Common myeloid progenitor, CD34-positive (primary cell): ENCODE measurements at regions not wholly inside any gene's neighbourhood (a gene's known extent, or its start where the extent isn't known, plus 50 kb on each side); places are given as distances from the start of the nearest gene placed in this dataset.

Experiments
- CTCF ChIA-PET: fragments of 350-600 bp; sonication (Branson Sonifier 250); formaldehyde crosslinking; loops from one replicate; lab custom pipeline; 2021; ENCODE audit warnings: antibody characterized with exemption; lab: Charles Lee
- POLR2A ChIA-PET: fragments of 350-600 bp; sonication (Branson Sonifier 250); formaldehyde crosslinking; loops from one replicate; lab custom pipeline; 2021; ENCODE audit warnings: antibody characterized with exemption; lab: Charles Lee
- DNase-seq, 3 donors: peaks; one replicate each; pipeline versions ENCODE4 v3.0.0 to v3.0.0-alpha.2; 2013
- H3K27ac ChIP-seq, 2 experiments: 1 replicate in 1 of 2; 2 replicates in 1 of 2; pipeline ENCODE4 v1.7.0; 2013; ENCODE audit warnings: inconsistent platforms in 2 of 2, low read length in 2 of 2, mild to moderate bottlenecking in 2 of 2, low read depth in 1 of 2, moderate library complexity in 1 of 2; ENCODE audit not compliant: severe bottlenecking in 2 of 2, insufficient read depth in 1 of 2, poor library complexity in 1 of 2
- H3K27me3 ChIP-seq, 5 experiments: replicated peaks in 2 of 5; 1 replicate in 3 of 5; 2 replicates in 2 of 5; pipeline versions ENCODE4 v1.6.1 to v1.7.0; 2013; ENCODE audit warnings: low read length in 4 of 5, mild to moderate bottlenecking in 2 of 5, moderate library complexity in 2 of 5, inconsistent platforms in 1 of 5; ENCODE audit not compliant: insufficient read depth in 5 of 5, control insufficient read depth in 4 of 5
- H3K36me3 ChIP-seq, 4 experiments: 1 replicate in 2 of 4; 2 replicates in 2 of 4; pipeline versions ENCODE4 v1.6.1 to v1.7.0; 2013; ENCODE audit warnings: low read length in 3 of 4, control low read depth in 1 of 4, mild to moderate bottlenecking in 1 of 4; ENCODE audit not compliant: control insufficient read depth in 4 of 4, insufficient read depth in 4 of 4
- H3K4me1 ChIP-seq, 4 experiments: 1 replicate in 3 of 4; 2 replicates in 1 of 4; pipeline versions ENCODE4 v1.6.1 to v1.7.1; 2013; ENCODE audit warnings: low read length in 3 of 4, mild to moderate bottlenecking in 3 of 4, control low read depth in 1 of 4, inconsistent platforms in 1 of 4, moderate library complexity in 1 of 4; ENCODE audit not compliant: control insufficient read depth in 4 of 4, insufficient read depth in 4 of 4; ENCODE audit errors: control extremely low read depth in 1 of 4
- H3K4me3 ChIP-seq, 7 experiments: 1 replicate in 4 of 7; 2 replicates in 3 of 7; pipeline versions ENCODE4 v1.5.1 to v1.7.0; 2013; ENCODE audit warnings: mild to moderate bottlenecking in 7 of 7, low read length in 6 of 7, moderate library complexity in 6 of 7, inconsistent platforms in 2 of 7, low read depth in 2 of 7, control low read depth in 1 of 7; ENCODE audit not compliant: insufficient read depth in 4 of 7, control insufficient read depth in 1 of 7; ENCODE audit errors: extremely low read depth in 1 of 7
- H3K9me3 ChIP-seq, 5 experiments: 1 replicate in 4 of 5; 2 replicates in 1 of 5; pipeline versions ENCODE4 v1.6.1 to v1.7.1; 2013; ENCODE audit warnings: low read length in 4 of 5, mild to moderate bottlenecking in 2 of 5, inconsistent platforms in 1 of 5, low read depth in 1 of 5, moderate library complexity in 1 of 5; ENCODE audit not compliant: control insufficient read depth in 4 of 5, insufficient read depth in 2 of 5; ENCODE audit errors: control extremely low read depth in 1 of 5
- WGBS: methylation state at CpG from one replicate; pipeline ENCODE4 v1.1.5; 2013; ENCODE audit not compliant: insufficient coverage; 5-methylcytosine and 5-hydroxymethylcytosine counted together

DNA sequence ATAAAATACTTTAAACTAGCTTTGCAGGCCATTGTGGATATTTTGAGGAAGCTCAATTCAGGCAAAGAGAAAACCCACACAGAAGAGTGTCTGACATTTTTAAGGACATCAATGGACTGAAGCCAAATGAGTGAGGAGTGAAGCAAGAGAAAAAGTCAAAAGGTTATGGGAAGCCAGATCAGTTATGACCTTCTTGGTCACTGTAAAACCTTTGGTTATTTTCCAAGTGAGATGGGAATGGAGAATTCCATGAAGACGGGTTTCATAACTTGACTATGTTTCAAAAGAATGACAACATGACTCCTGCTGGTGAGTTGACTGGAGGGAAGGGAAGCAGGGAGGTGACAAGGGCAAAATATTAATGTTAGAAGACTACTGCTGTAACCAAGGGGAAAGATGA is 585.2 kb downstream of the EFNA5 start:
- H3K27me3 ChIP-seq, result no peaks in the 10 kb centered on the region
- no peaks in the 10 kb centered on the region for H3K36me3 ChIP-seq
- DNase-seq, result no peak
- CTCF ChIA-PET, result no interaction called here
- no peak overlapping the region for H3K27ac ChIP-seq
- POLR2A ChIA-PET, result no interaction called here
- H3K4me3 ChIP-seq, result no peak overlapping the region
- no peaks in the 10 kb centered on the region for H3K4me1 ChIP-seq
- no peaks in the 10 kb centered on the region for H3K9me3 ChIP-seq
- WGBS, result 91% methylated on average over 1 of the region's 1 CpG

DNA sequence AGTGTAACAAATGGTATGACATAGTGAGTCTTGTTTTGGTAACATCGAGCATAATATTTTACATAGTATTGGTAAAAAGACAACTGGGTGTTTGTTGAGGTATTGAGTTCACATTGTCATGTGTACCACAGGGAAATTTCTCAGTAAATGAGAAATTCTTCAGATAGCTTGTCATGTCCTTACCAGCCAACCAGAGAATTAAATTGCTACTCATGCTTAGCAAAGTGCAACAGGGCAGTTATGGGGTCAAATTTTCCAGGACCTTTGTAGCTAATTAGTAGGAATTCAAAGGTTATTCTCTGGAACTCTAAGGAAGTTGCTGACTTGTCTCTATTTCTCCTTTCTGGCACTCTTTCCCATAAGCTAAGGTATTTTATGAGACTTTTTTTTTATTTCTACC is 595.7 kb downstream of the EFNA5 start:
- 100% methylated on average over 1 of the region's 1 CpG for WGBS

DNA sequence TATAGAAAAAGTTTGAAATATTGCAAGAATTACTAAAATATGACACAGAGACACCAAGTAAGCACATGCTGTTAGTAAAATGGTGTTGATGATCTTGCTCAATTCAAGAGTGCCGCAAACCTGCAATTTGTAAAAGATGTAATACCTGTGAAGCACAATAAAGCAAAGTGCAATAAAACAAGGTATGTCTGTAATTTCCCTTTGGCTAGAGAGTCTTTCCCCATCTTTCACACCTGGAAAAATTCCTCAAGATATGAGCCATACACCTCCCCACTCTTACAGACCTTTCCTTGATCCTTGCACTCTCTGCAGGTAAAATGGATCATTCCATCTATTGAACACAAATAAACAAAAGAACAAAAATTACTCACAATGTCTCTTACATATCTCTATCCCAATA is 597.8 kb downstream of the EFNA5 start:
- Histone ChIP-seq H3K4me3 (no peak overlapping the region), H3K4me1 (no peaks in the 10 kb centered on the region), H3K27me3 (no peaks in the 10 kb centered on the region), H3K36me3 (no peaks in the 10 kb centered on the region), H3K9me3 (peaks cover 0 to 4% (median 0%) of the 10 kb centered on the region in 5 experiments), H3K27ac (no peak overlapping the region)
- CTCF ChIA-PET, result no interaction called here
- POLR2A ChIA-PET, result no interaction called here
- WGBS, result no CpG with 5 or more reads among the region's 1 CpG
- no peak for DNase-seq

More for the DNA sequence above, 595.7 kb downstream of the EFNA5 start:
- DNase-seq, result no peak
- CTCF ChIA-PET, result no interaction called here
- POLR2A ChIA-PET, result no interaction called here
- no peak overlapping the region for H3K4me3 ChIP-seq
- no peak overlapping the region for H3K27ac ChIP-seq
- no peaks in the 10 kb centered on the region for H3K27me3 ChIP-seq
- peaks cover 0 to 4% (median 0%) of the 10 kb centered on the region in 5 experiments for H3K9me3 ChIP-seq
- no peaks in the 10 kb centered on the region for H3K4me1 ChIP-seq
- H3K36me3 ChIP-seq, result no peaks in the 10 kb centered on the region

DNA sequence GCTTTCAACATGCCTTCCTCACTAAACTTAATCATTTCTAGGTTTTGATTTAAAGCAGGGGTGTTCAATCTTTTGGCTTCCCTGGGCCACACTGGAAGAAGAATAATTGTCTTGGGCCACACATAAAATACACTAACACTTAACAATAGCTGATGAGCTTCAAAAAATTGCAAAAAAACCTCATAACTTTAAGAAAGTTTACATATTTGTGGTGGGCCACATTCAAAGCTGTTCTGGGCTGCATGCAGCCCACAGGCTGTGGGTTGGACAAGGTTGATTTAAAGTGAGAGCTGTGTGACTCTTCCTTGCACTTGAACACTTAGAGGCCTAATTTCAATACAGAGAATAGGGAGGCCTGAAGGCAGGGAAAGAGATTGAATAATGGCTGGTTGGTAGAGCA is 598.3 kb downstream of the EFNA5 start:
- Histone ChIP-seq H3K27me3 (peaks cover 0 to 1% (median 0%) of the 10 kb centered on the region in 5 experiments), H3K4me3 (no peak overlapping the region), H3K9me3 (peaks cover 0 to 4% (median 0%) of the 10 kb centered on the region in 5 experiments), H3K4me1 (no peaks in the 10 kb centered on the region), H3K27ac (no peak overlapping the region), H3K36me3 (no peaks in the 10 kb centered on the region)
- DNase-seq, result no peak
- ChIA-PET CTCF (no interaction called here), POLR2A (no interaction called here)

DNA sequence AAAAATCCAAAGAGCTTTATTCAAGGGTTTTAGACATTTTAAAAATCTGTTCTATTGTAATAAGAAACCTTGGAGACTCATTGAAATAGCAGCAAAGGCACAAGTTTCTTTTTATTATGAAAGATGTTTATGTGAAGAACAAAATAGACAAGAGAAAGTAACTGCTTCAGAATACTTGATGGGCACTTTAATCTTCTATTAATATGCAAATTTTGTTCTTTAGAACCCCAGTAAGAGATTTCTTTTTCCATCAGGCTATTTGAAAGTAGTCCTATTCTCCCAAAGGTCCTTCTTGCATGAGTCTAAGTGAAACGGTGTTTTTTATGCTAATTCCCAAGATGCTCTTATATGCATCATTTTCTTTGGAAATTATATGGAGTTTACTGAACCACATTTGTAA is 602.0 kb downstream of the EFNA5 start:
- no peaks in the 10 kb centered on the region for H3K36me3 ChIP-seq
- ChIA-PET POLR2A (no interaction called here), CTCF (no interaction called here)
- no CpG with 5 or more reads among the region's 1 CpG for WGBS
- peaks cover 0 to 4% (median 0%) of the 10 kb centered on the region in 5 experiments for H3K9me3 ChIP-seq
- no peaks in the 10 kb centered on the region for H3K4me1 ChIP-seq
- no peak for DNase-seq
- no peak overlapping the region for H3K4me3 ChIP-seq
- H3K27ac ChIP-seq, result no peak overlapping the region
- H3K27me3 ChIP-seq, result peaks cover 0 to 2% (median 0%) of the 10 kb centered on the region in 5 experiments

DNA sequence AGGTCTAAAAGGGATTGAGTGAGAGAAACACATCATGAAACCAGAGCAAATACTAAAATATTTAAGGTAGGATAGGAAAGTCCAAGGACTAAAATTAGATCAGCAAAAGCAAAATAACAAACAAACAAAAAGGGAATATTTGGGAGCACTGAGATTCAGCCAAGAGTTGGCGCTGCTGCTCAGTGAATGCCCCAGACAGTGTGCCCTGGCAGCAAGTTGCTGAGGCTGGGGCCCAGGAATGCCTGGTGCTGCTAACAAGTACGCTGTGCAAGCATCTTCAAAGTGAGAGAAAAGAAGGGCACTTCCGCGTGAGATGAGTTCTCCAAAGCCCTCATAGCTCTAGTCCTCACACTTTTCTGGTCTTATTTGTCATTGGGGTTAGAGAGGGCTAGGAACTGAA is 603.3 kb downstream of the EFNA5 start:
- H3K9me3 ChIP-seq, result peaks cover 0 to 4% (median 0%) of the 10 kb centered on the region in 5 experiments
- 85% methylated on average over 2 of the region's 4 CpGs for WGBS
- no peak overlapping the region for H3K4me3 ChIP-seq
- no peak for DNase-seq
- H3K36me3 ChIP-seq, result no peaks in the 10 kb centered on the region
- H3K4me1 ChIP-seq, result no peaks in the 10 kb centered on the region
- no peak overlapping the region for H3K27ac ChIP-seq
- H3K27me3 ChIP-seq, result peaks cover 0 to 2% (median 0%) of the 10 kb centered on the region in 5 experiments
- ChIA-PET CTCF (no interaction called here), POLR2A (no interaction called here)

DNA sequence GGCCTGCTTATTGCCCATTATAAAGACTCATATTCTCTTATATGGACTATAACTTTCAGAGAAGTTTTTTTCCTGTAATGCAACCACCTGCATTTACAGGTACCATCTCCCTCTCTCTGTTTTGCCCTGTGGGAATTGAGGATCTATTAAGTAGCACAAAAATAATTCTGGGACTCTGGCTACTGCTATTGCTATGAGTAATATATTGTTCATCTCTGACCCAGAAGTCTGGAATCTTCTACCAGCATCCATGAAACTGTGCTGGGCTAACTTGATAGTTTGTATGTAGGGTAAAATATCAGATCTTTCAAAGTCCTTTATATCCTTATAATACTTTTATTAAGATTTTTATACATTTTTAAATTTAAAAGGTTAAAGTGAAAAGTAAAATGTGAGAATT is 607.2 kb downstream of the EFNA5 start:
- DNase-seq, result no peak
- Histone ChIP-seq H3K27ac (no peak overlapping the region), H3K4me3 (no peak overlapping the region), H3K9me3 (no peaks in the 10 kb centered on the region), H3K27me3 (peaks cover 0 to 2% (median 0%) of the 10 kb centered on the region in 5 experiments), H3K36me3 (no peaks in the 10 kb centered on the region), H3K4me1 (no peaks in the 10 kb centered on the region)
- ChIA-PET CTCF (no interaction called here), POLR2A (interaction anchor here (0.6 kb wide), 1 partner anchor 70 kb away, joined by 4 read pairs; no protein-coding TSS in a partner anchor)
